Astrocyte (in vitro differentiated cells and primary cell): ENCODE measurements at regions not wholly inside any gene's neighbourhood (a gene's known extent, or its start where the extent isn't known, plus 50 kb on each side); places are given as distances from the start of the nearest gene placed in this dataset.

Experiments used
- DNase-seq: peaks from one replicate; pipeline ENCODE4 v3.0.0-alpha.2; 2010; ENCODE audit warnings: low read depth
- FAIRE-seq: peaks from 2 replicates; lab custom pipeline; 2011; peaks lifted over from hg19 to GRCh38; lab: Jason Lieb, UNC
- H2AFZ ChIP-seq: 2 replicates; pipeline ENCODE4 v1.6.0; 2012; ENCODE audit warnings: low read depth, low read length, inconsistent platforms
- H3K27ac ChIP-seq: 2 replicates; pipeline ENCODE4 v1.5.1; 2011; ENCODE audit warnings: low read depth, low read length, inconsistent platforms
- H3K27me3 ChIP-seq: 2 replicates; pipeline ENCODE4 v1.6.0; 2011; ENCODE audit warnings: low read length, inconsistent platforms; ENCODE audit not compliant: insufficient read depth
- H3K36me3 ChIP-seq: 2 replicates; pipeline ENCODE4 v1.5.1; 2011; ENCODE audit warnings: low read length, inconsistent platforms; ENCODE audit not compliant: insufficient read depth
- H3K4me1 ChIP-seq: 2 replicates; pipeline ENCODE4 v1.5.1; 2011; ENCODE audit warnings: low read length, inconsistent platforms; ENCODE audit not compliant: insufficient read depth
- H3K4me2 ChIP-seq: 2 replicates; pipeline ENCODE4 v1.6.0; 2012; ENCODE audit warnings: low read length, inconsistent platforms
- H3K4me3 ChIP-seq: 2 replicates; pipeline ENCODE4 v1.5.1; 2011; ENCODE audit warnings: low read depth, mild to moderate bottlenecking, low read length, inconsistent platforms; ENCODE audit not compliant: insufficient read depth
- H3K79me2 ChIP-seq: 2 replicates; pipeline ENCODE4 v1.6.0; 2012; ENCODE audit warnings: mild to moderate bottlenecking, low read length, inconsistent platforms; ENCODE audit not compliant: insufficient read depth
- H3K9ac ChIP-seq: 2 replicates; pipeline ENCODE4 v1.6.0; 2012; ENCODE audit warnings: mild to moderate bottlenecking, low read length, inconsistent platforms
- H3K9me3 ChIP-seq: 2 replicates; pipeline ENCODE4 v1.5.1; 2012; ENCODE audit warnings: low read depth, mild to moderate bottlenecking, low read length, inconsistent platforms; ENCODE audit not compliant: insufficient read depth
- H4K20me1 ChIP-seq: 2 replicates; pipeline ENCODE4 v1.6.0; 2012; ENCODE audit warnings: low read length, inconsistent platforms; ENCODE audit not compliant: insufficient read depth
- H3K27ac Mint-ChIP-seq: one replicate; pipeline ENCODE4 v1.8.0; 2021; ENCODE audit warnings: mild to moderate bottlenecking, mixed read lengths; ENCODE audit not compliant: unreplicated experiment
- H3K27me3 Mint-ChIP-seq: one replicate; pipeline ENCODE4 v1.8.0; 2021; ENCODE audit warnings: low read depth, mixed read lengths; ENCODE audit not compliant: unreplicated experiment
- H3K36me3 Mint-ChIP-seq: one replicate; pipeline ENCODE4 v1.8.0; 2021; ENCODE audit warnings: low read depth, mixed read lengths; ENCODE audit not compliant: unreplicated experiment
- H3K4me1 Mint-ChIP-seq: one replicate; pipeline ENCODE4 v1.8.0; 2021; ENCODE audit warnings: low read depth, mixed read lengths; ENCODE audit not compliant: unreplicated experiment
- H3K4me3 Mint-ChIP-seq: one replicate; pipeline ENCODE4 v1.8.0; 2021; ENCODE audit warnings: mild to moderate bottlenecking, moderate library complexity, mixed read lengths; ENCODE audit not compliant: unreplicated experiment
- H3K9me3 Mint-ChIP-seq: one replicate; pipeline ENCODE4 v1.8.0; 2021; ENCODE audit warnings: mild to moderate bottlenecking, mixed read lengths; ENCODE audit not compliant: unreplicated experiment
- EZH2 ChIP-seq: IDR thresholded peaks from 2 replicates; pipeline ENCODE4 v1.6.1; 2012; ENCODE audit warnings: mild to moderate bottlenecking, low read length, inconsistent platforms; ENCODE audit not compliant: insufficient read depth
- TF ChIP-seq, protein P1 (sequence below): IDR thresholded peaks from 2 replicates; pipeline ENCODE4 v1.5.1; 2011; ENCODE audit warnings: low read depth, mild to moderate bottlenecking, inconsistent platforms, low read length, moderate library complexity; ENCODE audit not compliant: insufficient read depth

DNA sequence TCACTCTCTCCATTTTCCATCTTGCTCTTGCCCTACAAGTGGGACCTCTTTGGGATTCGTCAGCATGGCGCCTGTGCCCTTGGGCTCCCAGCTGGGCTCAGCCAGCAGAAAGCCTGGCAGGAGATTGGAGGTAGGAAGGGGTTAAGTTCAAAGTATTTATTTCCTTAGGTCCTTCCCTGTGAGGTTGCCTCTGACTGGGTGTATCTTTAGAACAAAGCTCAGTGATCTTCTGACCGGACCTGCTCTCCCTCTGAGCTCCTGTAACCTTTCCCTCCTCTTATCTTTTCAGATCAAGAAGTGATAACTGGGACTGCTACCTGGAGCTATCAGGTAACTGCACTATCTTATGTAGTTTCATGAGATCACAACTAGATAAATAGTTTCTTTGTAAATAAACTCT is 75.8 kb upstream of the ABCD3 start:
- Histone ChIP-seq H3K27ac (no peak overlapping the region), H3K9ac (no peak overlapping the region), H3K79me2 (no peaks in the 10 kb centered on the region), H3K9me3 (peaks cover 5% of the 10 kb centered on the region), H3K4me3 (no peak overlapping the region), H2AFZ (no peak overlapping the region), H3K4me1 (no peaks in the 10 kb centered on the region), H3K36me3 (no peaks in the 10 kb centered on the region), H3K27me3 (no peaks in the 10 kb centered on the region), H3K4me2 (no peak overlapping the region), H4K20me1 (no peaks in the 10 kb centered on the region)
- Mint-ChIP-seq H3K4me3 (no peak overlapping the region), H3K27ac (no peak overlapping the region), H3K36me3 (no peaks in the 10 kb centered on the region), H3K9me3 (no peaks in the 10 kb centered on the region), H3K4me1 (peaks cover 5% of the 10 kb centered on the region), H3K27me3 (peaks cover 13% of the 10 kb centered on the region)
- FAIRE-seq (no peak), DNase-seq (no peak)
- no peak for TF ChIP-seq EZH2
- TF ChIP-seq, protein P1, sequence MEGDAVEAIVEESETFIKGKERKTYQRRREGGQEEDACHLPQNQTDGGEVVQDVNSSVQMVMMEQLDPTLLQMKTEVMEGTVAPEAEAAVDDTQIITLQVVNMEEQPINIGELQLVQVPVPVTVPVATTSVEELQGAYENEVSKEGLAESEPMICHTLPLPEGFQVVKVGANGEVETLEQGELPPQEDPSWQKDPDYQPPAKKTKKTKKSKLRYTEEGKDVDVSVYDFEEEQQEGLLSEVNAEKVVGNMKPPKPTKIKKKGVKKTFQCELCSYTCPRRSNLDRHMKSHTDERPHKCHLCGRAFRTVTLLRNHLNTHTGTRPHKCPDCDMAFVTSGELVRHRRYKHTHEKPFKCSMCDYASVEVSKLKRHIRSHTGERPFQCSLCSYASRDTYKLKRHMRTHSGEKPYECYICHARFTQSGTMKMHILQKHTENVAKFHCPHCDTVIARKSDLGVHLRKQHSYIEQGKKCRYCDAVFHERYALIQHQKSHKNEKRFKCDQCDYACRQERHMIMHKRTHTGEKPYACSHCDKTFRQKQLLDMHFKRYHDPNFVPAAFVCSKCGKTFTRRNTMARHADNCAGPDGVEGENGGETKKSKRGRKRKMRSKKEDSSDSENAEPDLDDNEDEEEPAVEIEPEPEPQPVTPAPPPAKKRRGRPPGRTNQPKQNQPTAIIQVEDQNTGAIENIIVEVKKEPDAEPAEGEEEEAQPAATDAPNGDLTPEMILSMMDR, result no peak

DNA sequence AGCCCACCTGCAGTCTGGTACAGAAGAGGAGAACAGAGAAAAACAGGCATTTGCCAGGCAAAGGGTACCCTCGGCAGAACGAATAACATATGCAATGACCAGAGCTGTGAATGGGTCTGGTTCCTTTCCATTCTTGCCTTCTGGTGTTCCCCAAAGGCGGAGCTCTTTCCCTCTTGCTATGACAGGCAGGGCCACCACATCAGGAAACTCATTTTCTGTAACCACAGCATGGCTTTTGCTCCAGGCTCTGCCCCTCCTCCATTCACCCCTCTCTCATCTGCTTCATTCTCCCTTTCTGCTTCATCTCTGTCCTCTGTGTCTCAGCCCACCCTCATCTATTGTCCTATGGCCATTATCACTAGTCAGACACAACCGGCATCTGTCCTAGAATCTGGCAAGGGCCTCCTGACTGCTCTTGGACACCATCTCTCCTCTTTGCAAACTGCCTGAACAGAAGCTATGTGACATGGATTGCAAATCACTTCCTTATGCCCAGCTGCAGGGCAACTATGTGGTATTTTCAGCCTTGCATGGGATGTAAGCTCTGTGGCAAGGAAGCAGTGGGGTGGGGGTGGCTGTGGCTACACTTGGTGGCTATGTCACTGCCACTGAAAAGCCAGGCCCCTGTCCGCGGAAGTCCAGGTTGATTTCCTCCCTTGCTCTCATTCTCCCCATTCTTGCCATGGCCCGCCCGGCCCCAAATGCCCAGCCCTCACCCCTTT is 78.8 kb upstream of the ABCD3 start:
- FAIRE-seq (no peak), DNase-seq (no peak)
- Histone ChIP-seq H3K9ac (no peak overlapping the region), H3K4me3 (no peak overlapping the region), H3K79me2 (no peaks in the 10 kb centered on the region), H2AFZ (no peak overlapping the region), H3K9me3 (peaks cover 5% of the 10 kb centered on the region), H3K27me3 (no peaks in the 10 kb centered on the region), H3K4me1 (peaks cover 6% of the 10 kb centered on the region), H4K20me1 (no peaks in the 10 kb centered on the region), H3K27ac (no peak overlapping the region), H3K36me3 (no peaks in the 10 kb centered on the region), H3K4me2 (no peak overlapping the region)
- Mint-ChIP-seq H3K27me3 (peaks cover 15% of the 10 kb centered on the region), H3K4me1 (peaks cover 20% of the 10 kb centered on the region), H3K9me3 (no peaks in the 10 kb centered on the region), H3K27ac (no peak overlapping the region), H3K36me3 (no peaks in the 10 kb centered on the region), H3K4me3 (no peak overlapping the region)
- TF ChIP-seq EZH2, result no peak
- TF ChIP-seq, protein P1, result no peak

DNA sequence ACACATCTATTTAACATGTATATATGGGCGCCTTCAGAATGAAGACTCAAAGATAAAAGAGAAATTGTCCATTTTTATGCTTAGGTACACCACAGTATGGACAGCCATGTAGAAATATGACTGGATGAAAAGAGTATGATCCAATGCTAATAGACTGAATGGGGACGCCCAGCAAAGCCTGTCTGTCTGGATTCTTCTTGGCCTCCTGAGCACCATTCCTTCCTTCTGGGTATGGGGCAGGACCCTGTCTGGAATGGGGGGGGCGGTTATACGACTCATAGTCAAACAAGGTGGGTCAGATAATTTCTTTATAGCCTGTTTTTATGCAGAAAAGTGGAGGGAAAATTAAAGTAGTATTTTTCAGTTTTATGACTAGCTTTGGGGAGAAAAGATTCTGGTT is 81.2 kb upstream of the ABCD3 start:
- no peak overlapping the region for H3K4me3 ChIP-seq
- H3K27me3 ChIP-seq, result no peaks in the 10 kb centered on the region
- no peak overlapping the region for H3K9ac ChIP-seq
- no peaks in the 10 kb centered on the region for H4K20me1 ChIP-seq
- no peak for DNase-seq
- no peak overlapping the region for H3K4me3 Mint-ChIP-seq
- H3K9me3 Mint-ChIP-seq, result no peaks in the 10 kb centered on the region
- no peak for FAIRE-seq
- H3K27ac Mint-ChIP-seq, result no peak overlapping the region
- peaks cover 30% of the 10 kb centered on the region for H3K4me1 Mint-ChIP-seq
- H3K27me3 Mint-ChIP-seq, result peaks cover 12% of the 10 kb centered on the region
- no peak overlapping the region for H3K27ac ChIP-seq
- H3K79me2 ChIP-seq, result no peaks in the 10 kb centered on the region
- peaks cover 5% of the 10 kb centered on the region for H3K9me3 ChIP-seq
- H3K36me3 Mint-ChIP-seq, result no peaks in the 10 kb centered on the region
- H3K4me2 ChIP-seq, result no peak overlapping the region
- peaks cover 18% of the 10 kb centered on the region for H3K4me1 ChIP-seq
- no peaks in the 10 kb centered on the region for H3K36me3 ChIP-seq
- TF ChIP-seq, protein P1, result no peak
- TF ChIP-seq EZH2, result no peak
- H2AFZ ChIP-seq, result no peak overlapping the region
